Epidermal melanocyte (primary cell): ENCODE measurements at regions not wholly inside any gene's neighbourhood (a gene's known extent, or its start where the extent isn't known, plus 50 kb on each side); places are given as distances from the start of the nearest gene placed in this dataset.

Source experiments
- DNase-seq: peaks from one replicate; pipeline ENCODE4 v3.0.0; 2011; ENCODE audit warnings: low spot score; ENCODE audit not compliant: insufficient read length

DNA sequence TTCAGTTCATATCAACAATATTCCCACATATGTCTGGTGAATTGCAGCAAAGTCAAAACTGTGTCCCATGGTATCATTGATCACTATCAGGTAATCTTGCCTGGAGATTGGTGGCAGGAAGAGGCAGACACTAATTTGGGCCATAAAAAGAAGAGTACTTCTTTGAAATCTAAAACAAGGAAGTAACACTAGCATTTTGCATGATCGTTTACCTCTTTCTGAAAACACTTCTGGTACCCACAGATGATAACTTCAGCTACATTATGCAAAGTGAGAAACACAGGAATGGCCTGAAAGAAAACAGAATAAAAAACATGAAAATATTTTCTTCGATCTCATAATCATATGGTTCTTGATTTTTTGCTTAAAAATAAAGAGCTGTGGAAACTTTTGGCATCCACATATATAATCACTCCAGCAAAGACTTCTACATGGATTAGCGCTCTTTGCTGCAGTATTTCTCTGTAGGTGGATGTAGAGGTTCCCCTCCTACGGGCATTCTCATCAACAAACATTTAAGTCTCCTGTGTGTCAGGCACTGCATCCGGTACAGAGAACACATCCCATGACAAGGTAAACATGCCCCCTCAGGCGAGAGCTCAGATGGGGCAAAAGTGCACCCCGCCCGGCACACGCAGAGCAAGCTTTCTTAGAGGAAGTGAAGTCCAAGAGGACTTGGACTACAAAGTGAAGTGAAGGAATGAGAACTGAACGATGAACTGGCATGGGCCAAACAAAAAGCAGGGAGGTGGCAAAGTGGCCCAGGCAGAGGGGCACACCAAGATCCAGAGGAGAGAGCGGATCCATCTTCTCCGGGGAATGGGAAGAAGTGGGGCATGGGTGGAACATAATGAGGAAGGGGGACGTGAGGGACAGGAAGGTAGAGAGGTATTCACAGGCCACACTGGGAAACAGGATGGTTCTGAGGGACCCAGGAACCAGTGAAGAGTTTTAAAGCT, 68.0 kb upstream of the RIOK3 start:
- DNase-seq = no peak

DNA sequence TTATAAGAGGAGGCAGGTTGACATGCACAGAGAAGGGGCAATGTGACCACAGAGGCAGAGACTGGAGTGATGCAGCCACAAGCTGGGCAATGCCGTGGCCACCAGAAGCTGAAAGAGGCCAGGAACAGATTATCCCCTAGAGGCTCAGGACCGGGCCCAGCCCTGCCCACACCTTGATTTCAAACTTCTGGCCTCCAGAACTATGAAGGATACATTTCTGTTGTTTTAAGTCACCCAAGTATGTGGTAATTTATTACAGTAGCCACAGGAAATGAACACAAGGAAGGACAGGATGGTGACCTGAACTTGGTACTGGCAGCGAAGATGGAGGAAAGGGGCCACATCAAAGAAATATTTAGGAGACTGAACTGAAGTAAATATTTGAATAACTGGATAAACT, 66.8 kb upstream of the RIOK3 start:
- DNase-seq = no peak

DNA sequence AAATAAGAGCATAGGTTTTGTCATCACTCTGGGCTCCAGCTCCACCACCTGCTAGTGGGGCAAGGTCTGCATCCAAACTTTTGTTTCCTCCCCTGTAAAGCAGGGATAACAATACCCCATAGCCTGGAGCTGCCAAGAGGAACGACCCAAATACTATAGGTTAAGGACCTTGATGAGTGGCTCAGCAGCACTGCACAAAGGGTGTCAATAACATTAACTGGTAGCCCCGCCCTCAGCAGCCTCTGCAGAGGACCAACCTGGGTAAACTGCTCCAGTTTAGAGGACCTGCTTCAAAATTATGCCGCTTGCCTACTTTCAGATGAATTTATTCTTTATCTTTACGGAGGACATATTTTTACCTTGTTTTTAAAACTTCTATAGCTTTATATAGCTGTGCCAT, 65.8 kb upstream of the RIOK3 start:
- no peak for DNase-seq

DNA sequence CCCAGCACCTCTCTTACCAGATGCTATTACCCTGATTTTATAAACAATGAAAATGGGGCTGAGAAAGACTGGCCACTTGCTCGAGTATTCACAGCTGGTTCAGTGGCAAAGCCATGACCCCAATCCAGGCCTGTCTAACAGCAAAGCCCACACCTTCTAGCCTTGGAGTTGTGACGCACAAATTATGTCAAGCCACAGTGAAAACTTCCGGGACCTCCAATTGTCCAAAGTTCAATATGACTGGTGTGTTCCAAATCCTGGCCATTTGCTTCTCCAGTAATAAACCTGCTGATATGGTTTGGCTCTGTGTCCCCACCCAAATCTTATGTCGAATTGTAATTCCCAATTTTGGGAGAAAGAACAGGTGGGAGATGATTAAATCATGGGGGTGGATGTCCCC, 64.7 kb upstream of the RIOK3 start:
- no peak for DNase-seq

DNA sequence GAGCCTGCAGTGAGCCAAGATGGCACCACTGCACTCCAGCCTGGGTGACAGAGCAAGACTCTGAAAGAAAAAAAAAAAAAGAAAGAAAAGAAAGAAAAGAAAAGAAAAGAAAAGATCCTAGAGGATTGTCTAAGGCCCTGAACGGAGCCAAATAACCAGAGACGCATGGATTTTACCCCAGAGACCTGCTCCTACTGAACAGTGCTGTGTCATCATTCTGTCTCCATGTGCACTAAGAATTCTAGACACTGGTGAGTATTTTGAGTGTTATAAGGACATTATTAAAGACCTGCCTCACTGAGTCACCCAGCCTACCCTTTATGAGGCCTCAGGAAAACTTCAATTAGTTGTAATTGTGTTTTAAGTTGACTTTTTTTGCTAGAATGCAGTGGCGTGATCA, 61.9 kb upstream of the RIOK3 start:
- no peak for DNase-seq

DNA sequence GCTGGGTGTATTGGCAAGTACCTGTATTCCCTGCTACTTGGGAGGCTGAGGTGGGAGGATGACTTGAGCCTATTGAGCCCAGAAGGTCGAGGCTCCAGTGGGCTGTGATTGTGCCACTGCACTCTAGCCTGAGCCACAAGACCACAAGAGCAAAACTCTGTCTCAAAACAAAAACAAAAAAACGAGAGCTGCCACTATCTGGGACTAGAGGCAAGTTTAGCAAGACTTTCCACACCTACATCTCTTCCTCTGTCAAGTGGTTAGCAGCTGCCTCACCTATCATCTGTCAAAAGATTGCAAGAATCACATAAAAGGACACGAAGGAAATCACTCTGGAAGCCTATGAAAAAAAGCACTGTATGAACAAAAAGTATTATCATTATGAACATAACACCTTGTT, 55.2 kb upstream of the RIOK3 start:
- DNase-seq = no peak

DNA sequence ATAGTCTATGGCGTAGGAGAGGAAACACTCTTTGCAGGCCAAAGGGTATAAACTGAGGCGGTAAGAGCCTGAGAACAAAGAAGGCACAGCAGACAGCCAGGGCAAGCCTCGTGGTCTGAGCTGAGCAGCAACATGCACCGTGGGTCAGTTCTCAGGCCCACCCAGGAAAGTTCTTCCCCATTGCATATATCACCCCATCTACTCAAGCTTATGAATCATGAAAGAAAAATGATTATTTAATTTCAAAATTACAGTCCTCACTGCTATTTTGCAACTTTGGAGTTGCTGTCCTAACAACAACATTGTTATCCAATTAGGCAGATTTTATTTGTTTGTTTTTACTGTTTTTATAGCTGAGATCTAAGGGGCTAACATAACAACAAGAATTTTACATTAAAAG, 54.7 kb upstream of the RIOK3 start:
- no peak for DNase-seq

DNA sequence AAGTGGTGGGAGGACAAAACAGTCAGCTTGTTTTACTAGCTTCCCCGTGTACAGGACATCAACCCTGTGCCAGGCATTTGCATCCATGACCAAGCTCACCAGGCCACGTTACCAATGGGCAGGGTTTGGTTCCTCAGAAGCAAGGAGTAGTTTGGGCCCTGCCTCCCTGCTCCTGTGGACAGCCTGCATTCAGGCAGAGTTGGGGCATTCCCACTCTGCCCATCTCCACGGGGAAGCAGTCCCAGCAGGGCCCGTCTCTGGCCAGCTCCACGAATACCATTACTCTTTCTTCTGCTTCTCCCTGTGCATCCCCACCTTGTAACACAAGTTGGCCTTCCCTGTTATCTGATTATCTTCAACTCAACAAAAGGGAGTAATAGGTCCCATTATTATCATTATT, 54.0 kb upstream of the RIOK3 start:
- DNase-seq = no peak

DNA sequence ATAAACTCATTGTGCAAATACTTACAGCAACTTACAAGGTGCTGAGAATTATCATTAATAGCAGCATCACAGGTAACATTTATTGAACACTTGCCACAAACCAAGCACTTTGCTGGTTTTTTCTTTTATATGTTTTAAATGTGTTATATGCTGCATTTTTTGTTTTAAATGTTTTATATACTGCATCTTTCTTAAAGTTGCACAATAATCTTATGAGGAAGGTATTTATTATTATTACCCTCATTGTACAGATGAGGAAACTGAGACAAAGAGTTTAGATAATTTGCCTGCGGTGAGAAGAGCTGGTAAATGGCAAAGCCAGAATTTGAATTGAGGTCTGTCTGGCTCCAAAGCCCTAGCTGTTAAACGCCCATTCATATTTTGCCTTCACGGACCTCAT, 52.2 kb upstream of the RIOK3 start:
- no peak for DNase-seq

DNA sequence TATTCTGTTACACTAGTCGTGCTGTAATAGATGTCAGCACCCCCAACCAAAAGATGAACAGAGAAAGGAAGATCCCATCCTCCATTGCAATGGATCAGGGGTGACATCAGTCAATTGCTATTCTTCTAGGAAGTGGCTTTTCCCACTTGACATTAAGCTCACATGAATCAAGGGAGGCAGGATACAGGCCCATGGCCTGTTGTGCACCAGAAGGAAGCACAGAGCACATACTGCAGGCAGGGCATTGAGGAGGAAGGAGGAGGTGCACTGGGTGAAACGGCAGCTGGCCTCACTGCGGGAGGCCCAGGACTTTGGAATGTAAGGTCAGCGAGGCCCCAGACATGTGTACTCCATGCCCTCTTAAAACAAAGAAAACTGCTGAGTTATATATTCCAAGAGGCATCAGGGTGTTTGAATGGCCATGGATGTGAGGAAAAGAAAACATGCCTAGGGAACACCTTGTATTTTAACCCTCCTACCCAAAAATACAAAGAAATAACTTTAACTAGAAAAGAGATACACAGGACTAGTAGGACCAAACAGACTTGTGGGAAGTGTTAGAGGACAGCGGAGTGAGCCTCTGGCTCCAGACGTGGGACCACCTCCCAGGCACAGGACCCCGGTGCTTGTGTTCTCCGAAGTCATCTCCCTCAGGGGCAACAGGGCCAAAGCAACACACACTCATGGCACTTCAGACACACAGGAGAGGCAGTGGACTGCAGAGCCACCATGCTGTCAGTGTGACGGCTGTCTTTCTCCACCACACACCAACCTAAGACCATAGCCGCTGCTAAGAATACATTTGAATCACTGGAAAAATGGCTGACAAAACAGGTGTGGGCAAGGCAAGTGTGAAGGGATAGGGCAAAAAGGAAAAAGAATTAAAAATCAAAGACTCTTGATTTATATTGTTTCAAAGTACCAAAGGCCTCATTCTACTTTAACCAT, 51.4 kb upstream of the RIOK3 start:
- DNase-seq = peak; percentile 24
